GM12873 (cell line): ENCODE measurements at regions not wholly inside any gene's neighbourhood (a gene's known extent, or its start where the extent isn't known, plus 50 kb on each side); places are given as distances from the start of the nearest gene placed in this dataset.

Experiments
- CTCF ChIP-seq: IDR thresholded peaks from 2 replicates; pipeline ENCODE4 v1.5.1; 2012; ENCODE audit warnings: low read depth, mild to moderate bottlenecking, moderate library complexity, low read length, control low read depth; ENCODE audit not compliant: insufficient read depth; ENCODE audit errors: missing control alignments

GRCh38 chr6:91569071-91569470 lies 982.2 kb upstream of the MAP3K7 start:
- TF ChIP-seq CTCF = no peak

DNA sequence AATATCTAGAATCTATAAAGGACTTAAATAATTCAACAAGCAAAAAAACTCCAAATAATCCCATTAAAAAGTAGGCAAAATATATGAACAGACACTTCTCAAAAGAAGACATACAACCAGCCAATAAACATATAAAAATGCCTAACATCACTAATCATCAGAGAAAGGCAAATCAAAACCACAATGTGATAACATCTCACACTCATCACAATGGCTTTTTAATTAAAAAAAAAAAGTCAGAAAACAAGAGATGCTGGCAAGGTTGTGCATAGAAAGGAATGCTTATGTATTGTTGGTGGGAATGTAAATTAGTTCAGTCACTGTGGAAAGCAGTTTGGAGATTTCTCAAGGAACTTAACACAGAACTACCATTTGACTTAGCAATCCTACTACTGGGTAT lies 979.6 kb upstream of the MAP3K7 start:
- TF ChIP-seq CTCF = no peak

- TF ChIP-seq CTCF = no peak
These were observed 978.3 kb upstream of the MAP3K7 start for GRCh38 chr6:91565207-91565606.

- TF ChIP-seq CTCF = no peak
These were observed 976.1 kb upstream of the MAP3K7 start for GRCh38 chr6:91562955-91563354.

- TF ChIP-seq CTCF = no peak
These were observed 973.5 kb upstream of the MAP3K7 start for GRCh38 chr6:91560409-91560808.

- no peak for TF ChIP-seq CTCF
These were observed 954.0 kb upstream of the MAP3K7 start for GRCh38 chr6:91540902-91541301.

GRCh38 chr6:91539456-91539855 lies 952.6 kb upstream of the MAP3K7 start:
- TF ChIP-seq CTCF = no peak

DNA sequence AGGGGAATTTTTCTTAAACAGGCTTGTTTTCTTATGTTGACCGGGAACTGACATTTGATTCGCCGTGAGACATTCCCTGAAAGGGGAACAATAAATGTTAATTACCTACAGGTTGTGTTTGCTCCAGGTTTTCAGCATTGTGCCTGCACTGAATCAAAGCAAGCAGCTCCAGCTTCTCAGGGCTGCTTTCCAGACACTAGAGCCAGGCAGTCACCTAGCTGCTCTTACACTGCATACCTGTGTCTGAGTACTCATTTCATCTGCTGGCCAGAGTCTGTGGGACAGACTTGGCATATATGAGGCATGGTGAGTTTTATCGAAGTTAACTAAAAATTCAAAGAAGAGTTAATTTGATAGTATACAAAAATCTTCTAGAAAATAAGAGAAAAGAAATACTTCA lies 951.8 kb upstream of the MAP3K7 start:
- no peak for TF ChIP-seq CTCF
